Tibial artery (tissue), 4 donors: ENCODE measurements at regions not wholly inside any gene's neighbourhood (a gene's known extent, or its start where the extent isn't known, plus 50 kb on each side); places are given as distances from the start of the nearest gene placed in this dataset.

Source experiments
- DNase-seq, 2 donors: peaks; one replicate each; pipeline ENCODE4 v3.0.0-alpha.2; 2019
- H3K27ac ChIP-seq, 2 donors: fragments of 200-600 bp; sonication (generic) in 1 of 2; 1 replicate in 1 of 2; 2 replicates in 1 of 2; pipeline ENCODE4 v1.5.1; 2018 to 2019; ENCODE audit warnings: mild to moderate bottlenecking in 1 of 2
- H3K27me3 ChIP-seq, 2 donors: fragments of 200-600 bp; sonication (generic) in 1 of 2; one replicate each; pipeline versions ENCODE4 v1.5.1 to v1.6.0; 2016 to 2019
- H3K36me3 ChIP-seq, 3 donors: fragments of 200-600 bp; sonication (generic) in 2 of 3; one replicate each; pipeline ENCODE4 v1.5.1; 2016 to 2019; ENCODE audit warnings: mild to moderate bottlenecking in 2 of 3
- H3K4me1 ChIP-seq, 4 donors: fragments of 200-600 bp; sonication (generic) in 2 of 4; 1 replicate in 3 of 4; 2 replicates in 1 of 4; pipeline ENCODE4 v1.5.1; 2016 to 2019
- H3K4me3 ChIP-seq, 2 donors: fragments of 200-600 bp; sonication (generic) in 1 of 2; 1 replicate in 1 of 2; 2 replicates in 1 of 2; pipeline ENCODE4 v1.5.1; 2018 to 2019; ENCODE audit warnings: mild to moderate bottlenecking in 2 of 2
- H3K9me3 ChIP-seq, 3 donors: fragments of 200-600 bp; sonication (generic) in 1 of 3; one replicate each; pipeline ENCODE4 v1.5.1; 2016 to 2019
- CTCF ChIP-seq, 2 experiments: fragments of 200-600 bp in 1 of 2; fragments of 450-650 bp in 1 of 2; IDR thresholded peaks; one replicate each; pipeline ENCODE4 v1.5.1; 2017 to 2019; ENCODE audit warnings: antibody characterized with exemption in 2 of 2, mild to moderate bottlenecking in 1 of 2, moderate library complexity in 1 of 2
- intact Hi-C: fragments of 100-400 bp; cut with DNase I; formaldehyde crosslinking; loops from one replicate; pipeline ENCODE4 v1.15.0; 2023; ENCODE audit warnings: low total_unique reads

DNA sequence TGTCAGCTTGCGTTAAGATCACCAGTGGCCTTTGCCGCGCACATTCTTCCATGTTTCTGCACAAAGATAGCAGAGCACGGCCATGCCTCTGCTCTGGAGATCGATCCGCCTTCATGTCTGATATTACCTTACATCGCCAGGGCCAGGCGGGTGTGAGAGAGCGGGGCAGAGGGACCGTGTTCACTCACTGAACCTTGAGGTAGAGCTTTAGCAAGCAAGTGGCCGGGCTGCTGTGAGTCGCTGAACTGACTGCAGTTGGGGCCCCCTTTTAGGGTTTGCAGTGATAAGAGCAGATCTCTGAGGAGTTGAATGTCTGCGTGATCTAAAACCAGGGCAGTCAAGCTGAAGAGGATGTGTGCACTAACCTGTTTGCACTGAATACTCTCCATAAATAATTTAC lies 275.4 kb upstream of the OBI1 start:
- Histone ChIP-seq H3K27ac (no peak overlapping the region), H3K4me1 (no peaks in the 10 kb centered on the region), H3K27me3 (no peaks in the 10 kb centered on the region), H3K9me3 (no peaks in the 10 kb centered on the region), H3K36me3 (no peaks in the 10 kb centered on the region), H3K4me3 (no peak overlapping the region)
- DNase-seq = no peak
- intact Hi-C loops = no loop called here
- TF ChIP-seq CTCF (IDR thresholded peaks at IDR 0.05) = no peak

DNA sequence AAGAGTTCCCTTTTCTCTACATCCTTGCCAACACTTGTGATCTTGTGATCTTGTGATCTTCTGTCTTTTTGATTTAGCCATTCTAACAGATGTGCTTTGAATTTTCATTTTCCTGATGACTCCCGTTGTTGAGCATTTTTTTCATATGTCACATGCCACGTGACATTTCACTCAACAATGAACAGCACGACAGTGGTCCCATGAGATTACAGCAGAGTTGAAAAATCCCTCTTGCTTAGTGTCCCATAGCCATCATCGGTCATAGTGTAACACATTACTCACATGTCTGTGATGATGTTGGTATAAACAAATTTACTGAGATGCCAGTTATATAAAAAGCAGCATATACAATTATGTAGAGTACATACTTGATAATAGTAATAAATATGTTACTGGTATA lies 256.1 kb upstream of the OBI1 start:
- no peaks in the 10 kb centered on the region for H3K9me3 ChIP-seq
- no peak overlapping the region for H3K4me3 ChIP-seq
- no peak overlapping the region for H3K27ac ChIP-seq
- intact Hi-C loops = no loop called here
- no peak for DNase-seq
- no peak for TF ChIP-seq CTCF (IDR thresholded peaks at IDR 0.05)
- no peaks in the 10 kb centered on the region for H3K4me1 ChIP-seq
- H3K27me3 ChIP-seq = no peaks in the 10 kb centered on the region
- no peaks in the 10 kb centered on the region for H3K36me3 ChIP-seq

- intact Hi-C loops = no loop called here
- TF ChIP-seq CTCF (IDR thresholded peaks at IDR 0.05) = no peak
- H3K27me3 ChIP-seq = no peaks in the 10 kb centered on the region
These were observed 254.7 kb upstream of the OBI1 start for GRCh38 chr13:78913656-78914055.

GRCh38 chr13:78910147-78910546 lies 251.2 kb upstream of the OBI1 start:
- Histone ChIP-seq H3K36me3 (no peaks in the 10 kb centered on the region), H3K27me3 (no peaks in the 10 kb centered on the region), H3K9me3 (no peaks in the 10 kb centered on the region), H3K4me3 (no peak overlapping the region), H3K27ac (no peak overlapping the region), H3K4me1 (no peaks in the 10 kb centered on the region)
- TF ChIP-seq CTCF (IDR thresholded peaks at IDR 0.05) = no peak
- no peak for DNase-seq
- intact Hi-C loops = no loop called here

More at GRCh38 chr13:78913656-78914055, 254.7 kb upstream of the OBI1 start:
- Histone ChIP-seq H3K9me3 (no peaks in the 10 kb centered on the region), H3K27ac (no peak overlapping the region), H3K4me1 (no peaks in the 10 kb centered on the region), H3K4me3 (no peak overlapping the region), H3K36me3 (no peaks in the 10 kb centered on the region)
- no peak for DNase-seq

- H3K27me3 ChIP-seq = no peaks in the 10 kb centered on the region
- DNase-seq = no peak
- no peak overlapping the region for H3K4me3 ChIP-seq
- intact Hi-C loops = no loop called here
- H3K4me1 ChIP-seq = no peaks in the 10 kb centered on the region
- TF ChIP-seq CTCF (IDR thresholded peaks at IDR 0.05) = no peak
- no peaks in the 10 kb centered on the region for H3K9me3 ChIP-seq
- H3K27ac ChIP-seq = no peak overlapping the region
- H3K36me3 ChIP-seq = no peaks in the 10 kb centered on the region
These were observed 250.3 kb upstream of the OBI1 start for GRCh38 chr13:78909276-78909675.

DNA sequence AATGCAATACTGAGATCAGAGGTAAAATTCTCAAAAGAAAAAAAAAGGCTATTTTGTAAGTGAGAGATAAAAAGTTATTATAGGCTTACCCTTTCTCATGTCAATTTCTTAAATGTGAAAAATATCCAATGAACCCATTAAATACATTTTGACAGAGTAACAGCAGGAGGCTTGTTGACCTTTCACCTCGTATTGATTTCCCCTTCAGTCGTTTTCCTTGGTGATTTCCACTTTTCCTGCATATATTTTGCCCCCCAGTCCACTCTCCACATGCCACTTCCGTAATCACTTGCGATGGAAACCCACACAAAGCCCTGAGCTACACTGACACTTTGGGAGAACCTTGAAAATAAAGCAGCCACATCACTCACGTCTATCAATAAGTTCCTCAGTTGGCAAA lies 248.1 kb upstream of the OBI1 start:
- TF ChIP-seq CTCF (IDR thresholded peaks at IDR 0.05) = no peak
- Histone ChIP-seq H3K36me3 (no peaks in the 10 kb centered on the region), H3K9me3 (no peaks in the 10 kb centered on the region), H3K27me3 (no peaks in the 10 kb centered on the region), H3K27ac (no peak overlapping the region), H3K4me3 (no peak overlapping the region), H3K4me1 (no peaks in the 10 kb centered on the region)
- intact Hi-C loops = loop anchor here (2.0 kb wide), 1 partner anchor 76 kb away; no protein-coding TSS in a partner anchor
- no peak for DNase-seq
